K562 (cell line): ENCODE measurements at regions not wholly inside any gene's neighbourhood (a gene's known extent, or its start where the extent isn't known, plus 50 kb on each side); places are given as distances from the start of the nearest gene placed in this dataset.

Source experiments
- ATAC-seq: fragments of 200-7000 bp; cut with Tn5 transposase; 3 replicates; pipeline ENCODE4 v1.9.1; 2020; ENCODE audit warnings: moderate library complexity
- BruUV-seq: library from RNA; stranded (reverse); fragments of 400-500 nt; replicated peaks from 2 replicates; lab custom pipeline; 2021; lab: Mats Ljungman, UMichigan
- CTCF ChIA-PET: fragments of 300-600 bp; formaldehyde crosslinking; extraction: SDS; loops from one replicate; lab custom pipeline; 2021; ENCODE audit warnings: low intra/inter-chr PET ratio; lab: Yijun Ruan, JAX
- POLR2A ChIA-PET: fragments of 300-600, 350-650 bp; sonication (Branson Sonifier 250); formaldehyde crosslinking; extraction: SDS; loops from one replicate; lab custom pipeline; 2021; ENCODE audit warnings: antibody characterized with exemption, inconsistent platforms; lab: Yijun Ruan, JAX
- DNase-seq, 4 experiments: peaks; one replicate each; pipeline versions ENCODE4 v3.0.0 to v3.0.0-alpha.2; 2011 to 2018; ENCODE audit warnings: low spot score in 3 of 4, mixed read lengths in 3 of 4; ENCODE audit errors: extremely low read depth in 1 of 4
- FAIRE-seq: peaks from 2 replicates; lab custom pipeline; 2011; peaks lifted over from hg19 to GRCh38; lab: Jason Lieb, UNC
- H2AFZ ChIP-seq: 2 replicates; pipeline ENCODE4 v1.6.0; 2011; ENCODE audit warnings: low read depth, low read length, control low read depth, inconsistent platforms
- H3K27ac ChIP-seq: fragments of 200-600 bp; 3 replicates; pipeline ENCODE4 v1.8.0; 2011; ENCODE audit warnings: low read depth, mild to moderate bottlenecking, control low read depth, inconsistent platforms, low read length, moderate library complexity, mixed read lengths; ENCODE audit errors: extremely low read depth
- H3K27me3 ChIP-seq, 2 experiments: fragments of 300-600 bp in 1 of 2; 2 replicates in 1 of 2; 3 replicates in 1 of 2; pipeline versions ENCODE4 v1.6.0 to v1.8.0; 2011; ENCODE audit warnings: inconsistent platforms in 2 of 2, low read length in 2 of 2, mild to moderate bottlenecking in 1 of 2, mixed read lengths in 1 of 2, moderate library complexity in 1 of 2; ENCODE audit not compliant: control insufficient read depth in 2 of 2, insufficient read depth in 2 of 2
- H3K36me3 ChIP-seq: fragments of 300-600 bp; 3 replicates; pipeline ENCODE4 v1.8.0; 2011; ENCODE audit warnings: mild to moderate bottlenecking, low read length, inconsistent platforms; ENCODE audit not compliant: control insufficient read depth, insufficient read depth
- H3K4me1 ChIP-seq, 2 experiments: fragments of 200-600 bp in 1 of 2; replicated peaks in 1 of 2; 2 replicates in 1 of 2; 3 replicates in 1 of 2; pipeline versions ENCODE4 v1.5.1 to v1.8.0; 2011; ENCODE audit warnings: inconsistent platforms in 2 of 2, low read length in 2 of 2, mild to moderate bottlenecking in 1 of 2, mixed read lengths in 1 of 2, moderate library complexity in 1 of 2; ENCODE audit not compliant: control insufficient read depth in 2 of 2, insufficient read depth in 2 of 2
- H3K4me2 ChIP-seq: 2 replicates; pipeline ENCODE4 v1.6.1; 2011; ENCODE audit warnings: low read length, control low read depth, inconsistent platforms, mixed read lengths; ENCODE audit not compliant: insufficient read depth
- H3K4me3 ChIP-seq: fragments of 200-600 bp; sonication (generic), shearing (Covaris generic); 2 replicates; pipeline ENCODE4 v1.5.1; 2016; ENCODE audit warnings: control low read depth, inconsistent platforms
- H3K79me2 ChIP-seq: fragments of 200-600 bp; 3 replicates; pipeline ENCODE4 v1.8.0; 2011; ENCODE audit warnings: low read length, inconsistent platforms; ENCODE audit not compliant: control insufficient read depth, insufficient read depth
- H3K9ac ChIP-seq, 2 experiments: 2 replicates each; pipeline versions ENCODE4 v1.6.0 to v1.6.1; 2011; ENCODE audit warnings: low read depth in 2 of 2, low read length in 2 of 2, control low read depth in 1 of 2, inconsistent platforms in 1 of 2, mild to moderate bottlenecking in 1 of 2, mixed read lengths in 1 of 2; ENCODE audit not compliant: insufficient read depth in 1 of 2
- H3K9me1 ChIP-seq: one replicate; pipeline ENCODE4 v1.6.0; 2011; ENCODE audit warnings: inconsistent platforms, mild to moderate bottlenecking, low read length, moderate library complexity; ENCODE audit not compliant: control insufficient read depth, insufficient read depth
- H3K9me3 ChIP-seq: replicated peaks from 2 replicates; pipeline ENCODE4 v1.5.1; 2011; ENCODE audit warnings: low read depth, low read length, inconsistent platforms; ENCODE audit not compliant: control insufficient read depth, insufficient read depth
- H4K20me1 ChIP-seq: replicated peaks from 2 replicates; pipeline ENCODE4 v1.6.1; 2011; ENCODE audit warnings: low read length, inconsistent platforms, mixed read lengths; ENCODE audit not compliant: control insufficient read depth, insufficient read depth
- FOXK2 ChIP-seq, 2 experiments: fragments of 450-650 bp; IDR thresholded peaks in 1 of 2; conservative IDR thresholded peaks in 1 of 2; 2 replicates each; pipeline ENCODE4 v1.6.1; 2016; ENCODE audit warnings: low read depth in 2 of 2, mild to moderate bottlenecking in 1 of 2
- GTF2E2 ChIP-seq: fragments of 200-800 bp; sonication (Bioruptor generic); IDR thresholded peaks from 2 replicates; pipeline ENCODE4 v1.6.1; 2016; ENCODE audit warnings: missing genetic modification characterization, missing compliant biosample characterization
- IRF1 ChIP-seq: sonication (generic); formaldehyde crosslinking; IDR thresholded peaks from 2 replicates; pipeline ENCODE4 v1.8.0; 2022; ENCODE audit warnings: missing genetic modification reagents, mild to moderate bottlenecking, borderline replicate concordance
- KAT7 ChIP-seq: sonication (generic); formaldehyde crosslinking; IDR thresholded peaks from 2 replicates; pipeline ENCODE4 v1.8.0; 2022; ENCODE audit warnings: missing genetic modification reagents, mild to moderate bottlenecking, borderline replicate concordance
- KLF1 ChIP-seq: fragments of 450-650 bp; IDR thresholded peaks from 2 replicates; pipeline ENCODE4 v1.6.1; 2016; ENCODE audit warnings: missing genetic modification characterization, missing compliant biosample characterization
- MEIS2 ChIP-seq: fragments of 450-650 bp; IDR thresholded peaks from 2 replicates; pipeline ENCODE4 v1.6.1; 2014; ENCODE audit warnings: mild to moderate bottlenecking; ENCODE audit not compliant: partially characterized antibody
- NONO ChIP-seq, 2 experiments: fragments of 200-400 bp in 1 of 2; fragments of 450-650 bp in 1 of 2; formaldehyde crosslinking in 1 of 2; IDR thresholded peaks; 2 replicates each; pipeline ENCODE4 v1.6.1; 2017; ENCODE audit warnings: low read depth in 2 of 2, mild to moderate bottlenecking in 2 of 2, moderate library complexity in 2 of 2, low read length in 1 of 2
- SMARCB1 ChIP-seq: IDR thresholded peaks from 2 replicates; pipeline ENCODE4 v1.6.1; 2011; ENCODE audit warnings: improper control_type of control experiment, low read depth; ENCODE audit not compliant: insufficient read length
- TGIF2 ChIP-seq: sonication (generic); formaldehyde crosslinking; IDR thresholded peaks from 2 replicates; pipeline ENCODE4 v1.8.1; 2022; ENCODE audit warnings: mild to moderate bottlenecking, missing genetic modification reagents, moderate library complexity
- ZNF232 ChIP-seq: sonication (generic); formaldehyde crosslinking; IDR thresholded peaks from 2 replicates; pipeline ENCODE4 v1.8.0; 2022; ENCODE audit warnings: mild to moderate bottlenecking, missing genetic modification reagents
- ZNF561 ChIP-seq: fragments of 450-650 bp; formaldehyde crosslinking; conservative IDR thresholded peaks from 2 replicates; pipeline ENCODE4 v1.4.0; 2020; ENCODE audit warnings: mild to moderate bottlenecking, moderate library complexity
- WGBS: fragments of 100-300 bp; shearing (Covaris generic); methylation state at CpG from one replicate; pipeline ENCODE4 v1.1.6; 2016; ENCODE audit warnings: low coverage, mixed read lengths; ENCODE audit not compliant: insufficient coverage; ENCODE audit errors: missing lambda C conversion rate; 5-methylcytosine and 5-hydroxymethylcytosine counted together
- in situ Hi-C: fragments of 300-500 bp; cut with MboI; formaldehyde crosslinking; loops from 4 replicates; pipeline ENCODE4 v1.15.0; 2018; ENCODE audit warnings: inconsistent platforms, mixed read lengths
- intact Hi-C: fragments of 100-400 bp; cut with micrococcal nuclease; formaldehyde crosslinking; loops from 2 replicates; pipeline ENCODE4 v1.14.2; 2022
- TF ChIP-seq, protein P1 (sequence below): fragments of 450-650 bp; IDR thresholded peaks from 2 replicates; pipeline ENCODE4 v1.6.1; 2016; ENCODE audit warnings: missing biosample characterization, missing genetic modification characterization

DNA sequence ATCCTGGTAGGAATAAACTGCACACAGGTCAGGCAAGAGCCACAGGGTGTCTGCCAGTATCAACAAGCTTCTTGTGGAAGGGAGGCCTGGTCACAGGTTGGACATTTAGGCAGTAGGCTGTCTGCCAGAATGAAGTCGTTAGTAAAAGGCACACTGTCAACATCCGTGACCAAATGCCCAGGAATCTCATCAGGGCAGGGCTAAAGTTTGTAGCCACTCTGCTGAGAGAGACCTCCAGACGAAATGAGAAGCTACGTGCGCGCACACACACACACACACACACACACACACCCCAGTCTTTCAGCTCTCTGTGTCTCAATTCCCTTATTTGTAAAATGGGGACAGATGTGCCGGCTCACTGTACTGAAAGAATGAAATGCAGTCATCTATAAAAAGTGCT is 408.7 kb upstream of the ZFP42 start:
- FAIRE-seq = no peak
- WGBS = 0% methylated on average over 5 of the region's 7 CpGs
- no peak overlapping the region for H3K4me3 ChIP-seq
- H3K9me3 ChIP-seq = no peaks in the 10 kb centered on the region
- TF ChIP-seq TGIF2 (CRISPR knock-in tag) = no peak
- TF ChIP-seq FOXK2 (conservative IDR thresholded peaks at IDR 0.05 in 1 of 2, IDR thresholded peaks at IDR 0.05 in 1 of 2; ENCODE audit: low read depth in 2 of 2) = no peak
- TF ChIP-seq NONO (IDR thresholded peaks at IDR 0.05; ENCODE audit: low read depth in 2 of 2, low read length in 1 of 2) = no peak
- no peak for TF ChIP-seq MEIS2
- no peak for TF ChIP-seq KLF1 (tag)
- no peak for TF ChIP-seq GTF2E2 (tag)
- TF ChIP-seq ZNF232 = no peak
- no peak for TF ChIP-seq SMARCB1
- no peak for TF ChIP-seq ZNF561 (CRISPR knock-in tag)
- TF ChIP-seq IRF1 = no peak
- no peak for TF ChIP-seq KAT7 (CRISPR knock-in tag)
- TF ChIP-seq, protein P1, sequence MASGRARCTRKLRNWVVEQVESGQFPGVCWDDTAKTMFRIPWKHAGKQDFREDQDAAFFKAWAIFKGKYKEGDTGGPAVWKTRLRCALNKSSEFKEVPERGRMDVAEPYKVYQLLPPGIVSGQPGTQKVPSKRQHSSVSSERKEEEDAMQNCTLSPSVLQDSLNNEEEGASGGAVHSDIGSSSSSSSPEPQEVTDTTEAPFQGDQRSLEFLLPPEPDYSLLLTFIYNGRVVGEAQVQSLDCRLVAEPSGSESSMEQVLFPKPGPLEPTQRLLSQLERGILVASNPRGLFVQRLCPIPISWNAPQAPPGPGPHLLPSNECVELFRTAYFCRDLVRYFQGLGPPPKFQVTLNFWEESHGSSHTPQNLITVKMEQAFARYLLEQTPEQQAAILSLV = no peak
- H3K27me3 ChIP-seq = no peaks in the 10 kb centered on the region
- ChIA-PET POLR2A (no interaction called here), CTCF (no interaction called here)
- H3K27ac ChIP-seq = no peak overlapping the region
- in situ Hi-C loops (no loop called here), intact Hi-C loops (no loop called here)
- no peaks in the 10 kb centered on the region for H3K79me2 ChIP-seq
- no peak for ATAC-seq
- no peaks in the 10 kb centered on the region for H3K9me1 ChIP-seq
- H2AFZ ChIP-seq = no peak overlapping the region
- H3K36me3 ChIP-seq = no peaks in the 10 kb centered on the region
- H3K4me1 ChIP-seq = no peaks in the 10 kb centered on the region
- H4K20me1 ChIP-seq = no peaks in the 10 kb centered on the region
- DNase-seq = no peak
- no TSS peak for BruUV-seq
- no peak overlapping the region for H3K9ac ChIP-seq
- no peak overlapping the region for H3K4me2 ChIP-seq
